GM12872 (cell line): ENCODE measurements at regions not wholly inside any gene's neighbourhood (a gene's known extent, or its start where the extent isn't known, plus 50 kb on each side); places are given as distances from the start of the nearest gene placed in this dataset.

ENCODE experiments used
- TF ChIP-seq, protein P1 (sequence below): IDR thresholded peaks from 3 replicates; pipeline ENCODE4 v1.5.1; 2011; ENCODE audit warnings: low read depth, mild to moderate bottlenecking, low read length, moderate library complexity; ENCODE audit not compliant: insufficient read depth

DNA sequence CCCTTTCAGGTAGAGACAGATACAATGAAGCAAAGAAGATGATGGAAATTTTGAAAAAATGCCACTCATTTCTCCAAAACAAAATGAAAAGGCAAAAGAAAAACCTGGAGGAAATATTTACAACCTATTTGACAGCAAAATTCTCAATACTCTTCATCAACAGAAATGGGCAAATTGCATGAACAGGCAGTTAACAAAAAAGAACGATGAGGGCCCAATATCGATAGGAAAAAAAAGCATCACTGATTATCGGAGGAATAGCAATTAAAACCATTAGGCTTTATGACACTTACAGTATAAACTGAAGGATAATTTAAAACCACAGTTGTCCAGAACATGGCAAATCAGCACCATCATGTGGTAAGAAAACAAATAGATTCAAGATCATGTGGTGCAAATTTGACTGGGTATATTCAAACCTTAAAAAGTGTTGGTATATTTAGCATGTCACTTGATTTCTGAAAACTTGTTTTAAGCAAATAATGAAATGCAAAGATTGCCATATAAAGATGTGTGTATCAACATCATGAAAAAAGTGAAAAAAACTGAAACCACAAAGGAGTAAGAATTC, 222.9 kb downstream of the BRD1 start:
- TF ChIP-seq, protein P1, sequence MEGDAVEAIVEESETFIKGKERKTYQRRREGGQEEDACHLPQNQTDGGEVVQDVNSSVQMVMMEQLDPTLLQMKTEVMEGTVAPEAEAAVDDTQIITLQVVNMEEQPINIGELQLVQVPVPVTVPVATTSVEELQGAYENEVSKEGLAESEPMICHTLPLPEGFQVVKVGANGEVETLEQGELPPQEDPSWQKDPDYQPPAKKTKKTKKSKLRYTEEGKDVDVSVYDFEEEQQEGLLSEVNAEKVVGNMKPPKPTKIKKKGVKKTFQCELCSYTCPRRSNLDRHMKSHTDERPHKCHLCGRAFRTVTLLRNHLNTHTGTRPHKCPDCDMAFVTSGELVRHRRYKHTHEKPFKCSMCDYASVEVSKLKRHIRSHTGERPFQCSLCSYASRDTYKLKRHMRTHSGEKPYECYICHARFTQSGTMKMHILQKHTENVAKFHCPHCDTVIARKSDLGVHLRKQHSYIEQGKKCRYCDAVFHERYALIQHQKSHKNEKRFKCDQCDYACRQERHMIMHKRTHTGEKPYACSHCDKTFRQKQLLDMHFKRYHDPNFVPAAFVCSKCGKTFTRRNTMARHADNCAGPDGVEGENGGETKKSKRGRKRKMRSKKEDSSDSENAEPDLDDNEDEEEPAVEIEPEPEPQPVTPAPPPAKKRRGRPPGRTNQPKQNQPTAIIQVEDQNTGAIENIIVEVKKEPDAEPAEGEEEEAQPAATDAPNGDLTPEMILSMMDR = no peak

DNA sequence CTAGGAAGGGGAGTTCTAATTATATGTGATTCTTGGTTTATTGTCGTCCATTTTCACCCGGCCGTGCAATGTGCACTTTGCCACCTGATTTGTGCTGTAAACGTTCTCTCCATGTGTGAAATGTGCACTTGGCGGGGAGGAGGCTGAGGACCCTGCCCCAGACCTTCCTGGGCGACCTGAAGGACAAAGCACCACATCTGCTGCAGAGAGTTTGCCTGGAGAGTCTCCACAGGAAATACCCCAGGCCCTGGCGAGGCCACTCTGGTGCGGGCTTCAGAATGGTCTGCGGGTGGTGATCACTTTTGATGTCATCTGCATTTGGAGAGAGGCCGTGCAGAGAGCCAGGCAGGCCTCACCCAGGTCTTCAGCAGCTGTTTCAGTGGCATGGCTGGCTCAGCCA, 224.7 kb downstream of the BRD1 start:
- TF ChIP-seq, protein P1 = no peak

DNA sequence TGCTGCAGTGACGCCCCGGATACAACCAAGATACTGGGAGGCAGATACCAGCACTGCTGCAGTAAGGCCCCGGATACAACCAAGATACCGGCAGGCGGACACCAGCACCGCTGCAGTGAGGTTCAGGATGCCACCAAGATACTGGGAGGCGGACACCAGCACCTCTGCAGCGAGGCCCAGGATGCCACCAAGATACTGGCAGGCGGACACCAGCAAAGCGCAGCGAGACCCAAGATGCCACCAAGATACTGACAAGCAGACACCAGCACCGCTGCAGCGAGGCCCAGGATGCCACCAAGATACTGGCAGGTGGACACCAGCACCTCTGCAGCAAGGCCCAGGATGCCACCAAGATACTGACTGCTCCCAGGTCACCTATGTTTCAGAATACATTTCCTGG, 225.2 kb downstream of the BRD1 start:
- TF ChIP-seq, protein P1 = no peak

DNA sequence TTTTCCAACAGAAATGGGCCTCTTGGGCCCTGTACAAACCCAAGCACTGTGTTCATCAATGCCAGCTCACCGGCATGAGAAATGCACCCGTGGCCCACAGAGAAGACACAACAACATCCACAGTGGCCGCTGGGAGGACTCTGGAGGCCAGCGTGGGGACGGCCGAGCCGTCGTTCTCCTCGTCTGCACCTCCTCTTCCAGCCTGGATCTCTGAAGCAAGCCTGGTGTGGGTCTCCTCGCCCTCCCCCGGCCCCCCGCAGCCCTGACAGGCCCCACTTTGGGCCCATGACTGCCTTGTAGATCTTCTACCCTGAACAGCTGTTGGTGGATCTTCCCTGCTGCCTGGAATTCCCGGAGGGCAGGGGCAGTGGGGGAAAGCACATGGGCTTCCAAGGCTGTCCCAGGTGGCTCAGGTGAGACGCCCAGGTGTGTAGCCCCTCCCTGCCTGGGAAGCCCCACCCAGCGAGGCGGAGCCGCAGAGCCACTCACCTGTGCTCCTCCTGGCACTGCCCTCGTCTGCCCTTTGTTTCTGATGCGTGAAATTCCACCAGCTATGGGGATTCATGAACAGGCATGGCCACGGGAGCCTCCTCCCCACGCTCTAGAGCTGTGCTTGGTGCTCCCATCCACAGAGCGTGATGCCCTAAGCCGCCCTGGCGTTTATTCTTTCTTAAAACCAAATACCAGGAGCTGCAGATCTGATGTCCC, 225.9 kb downstream of the BRD1 start:
- TF ChIP-seq, protein P1 = no peak

DNA sequence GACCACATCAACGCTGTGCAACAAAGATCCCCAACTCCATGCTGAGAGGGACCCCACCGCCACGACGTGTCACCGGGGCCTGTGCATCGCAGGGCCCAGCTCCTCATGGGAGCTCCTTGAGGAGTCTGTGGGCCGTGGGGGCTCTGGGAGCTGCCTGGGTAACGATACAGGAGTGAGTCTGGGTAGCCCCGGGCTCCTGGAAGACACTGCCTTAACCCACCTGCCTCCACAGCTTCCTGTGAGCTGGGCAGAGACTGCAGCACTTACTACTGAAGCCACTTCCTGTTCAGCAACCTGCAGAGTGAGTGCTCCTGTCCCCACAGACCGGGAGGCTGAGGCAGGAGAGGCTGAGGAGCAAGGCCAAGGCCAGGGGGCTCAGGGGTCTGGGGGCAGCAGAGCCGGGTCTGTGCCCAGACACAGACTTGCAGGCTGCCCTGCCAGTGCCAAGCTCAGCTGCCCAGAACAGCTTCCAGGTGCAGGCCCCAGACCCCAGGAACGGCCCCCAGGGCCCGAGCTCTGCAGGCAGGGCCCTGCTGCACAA, 226.7 kb downstream of the BRD1 start:
- TF ChIP-seq, protein P1 = no peak

DNA sequence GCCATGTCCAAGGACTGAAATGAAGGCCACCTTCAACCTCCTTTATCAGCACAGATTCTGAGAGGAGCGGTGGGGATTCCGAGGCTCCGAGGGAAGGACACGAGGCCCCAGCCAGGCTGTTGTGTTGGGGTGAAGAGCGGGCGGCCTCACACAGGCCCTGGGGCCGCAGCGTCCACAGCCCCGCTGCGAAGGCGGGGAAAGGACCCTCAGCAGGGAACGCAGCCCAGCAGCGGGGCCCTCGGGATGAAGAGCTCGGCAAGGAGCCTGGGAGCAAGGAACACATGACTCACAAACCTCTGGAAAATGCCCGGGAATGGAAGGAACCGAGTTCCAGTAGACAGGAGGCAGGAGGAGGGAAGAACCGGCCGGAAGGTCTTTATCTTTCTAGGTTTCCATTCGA, 227.2 kb downstream of the BRD1 start:
- TF ChIP-seq, protein P1 = no peak

DNA sequence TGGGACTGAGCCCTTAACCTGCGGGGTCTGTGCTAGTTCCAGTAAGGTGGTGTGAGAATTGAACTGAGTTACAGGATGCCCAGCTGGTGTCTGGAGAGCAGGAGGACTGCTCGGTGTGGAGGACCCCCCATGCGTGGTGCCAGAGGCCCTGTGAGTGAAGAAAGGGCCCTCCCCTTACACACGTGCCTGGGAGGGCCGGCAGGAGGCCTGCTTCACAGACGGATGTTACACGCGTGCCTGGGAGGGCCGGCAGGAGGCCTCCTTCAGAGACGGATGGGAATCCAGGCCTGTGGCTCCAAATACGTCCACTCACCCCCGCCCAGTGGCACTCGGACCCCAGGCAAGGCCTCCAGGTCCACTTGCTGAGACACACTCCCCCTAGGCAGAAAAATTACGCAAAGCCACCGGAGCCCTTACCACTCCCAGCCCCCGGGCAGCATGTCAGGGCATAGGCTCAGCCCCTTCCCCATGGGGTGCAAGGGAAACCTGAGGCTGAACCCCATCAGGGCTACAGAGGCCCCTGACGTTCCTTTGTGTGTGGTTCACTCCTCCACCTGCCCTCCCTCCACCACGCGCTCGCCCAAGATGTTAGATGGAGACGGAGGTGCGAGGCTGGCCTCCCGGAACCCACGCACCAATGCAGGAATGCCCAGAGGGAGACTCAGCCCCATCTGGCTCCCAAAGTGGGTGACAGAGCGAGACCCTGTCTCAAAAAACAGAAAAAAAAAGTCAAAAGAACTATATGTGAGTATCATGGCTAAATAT, 227.8 kb downstream of the BRD1 start:
- TF ChIP-seq, protein P1 = no peak
